NCI-H524 treated with DMSO at 0.1 percent for 48 hours (cell line): ENCODE measurements at regions not wholly inside any gene's neighbourhood (a gene's known extent, or its start where the extent isn't known, plus 50 kb on each side); places are given as distances from the start of the nearest gene placed in this dataset.
"Not testable (repeated sequence)": the region's sequence is repeated elsewhere in the genome, so short reads cannot be mapped to it uniquely, and the experiment has no call there.

ENCODE experiments used
- DNase-seq: peaks from one replicate; lab custom pipeline; 2025; lab: John Stamatoyannopoulos, UW

DNA sequence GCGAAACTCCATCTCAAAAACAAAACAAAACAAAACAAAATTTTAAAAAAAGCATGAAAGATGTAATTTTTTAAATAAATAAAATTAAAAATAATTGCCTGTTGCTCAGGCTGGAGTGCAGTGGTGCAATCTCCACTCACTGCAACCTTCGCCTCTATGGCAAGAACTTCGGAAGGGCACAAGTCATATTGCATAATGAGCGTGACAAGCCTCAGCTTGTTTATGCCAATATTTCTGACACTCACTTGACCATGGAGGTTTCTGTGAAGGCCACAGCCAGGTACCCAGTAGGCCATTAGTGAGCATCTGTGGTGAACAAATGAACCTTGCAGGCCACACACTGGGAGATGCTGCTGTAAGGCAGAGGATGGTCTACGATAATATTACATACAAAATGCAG lies 106.1 kb upstream of the KMT2C start:
- no peak for DNase-seq

GRCh38 chr7:152539190-152539495 lies 103.3 kb upstream of the KMT2C start:
- DNase-seq, result not testable (repeated sequence)

DNA sequence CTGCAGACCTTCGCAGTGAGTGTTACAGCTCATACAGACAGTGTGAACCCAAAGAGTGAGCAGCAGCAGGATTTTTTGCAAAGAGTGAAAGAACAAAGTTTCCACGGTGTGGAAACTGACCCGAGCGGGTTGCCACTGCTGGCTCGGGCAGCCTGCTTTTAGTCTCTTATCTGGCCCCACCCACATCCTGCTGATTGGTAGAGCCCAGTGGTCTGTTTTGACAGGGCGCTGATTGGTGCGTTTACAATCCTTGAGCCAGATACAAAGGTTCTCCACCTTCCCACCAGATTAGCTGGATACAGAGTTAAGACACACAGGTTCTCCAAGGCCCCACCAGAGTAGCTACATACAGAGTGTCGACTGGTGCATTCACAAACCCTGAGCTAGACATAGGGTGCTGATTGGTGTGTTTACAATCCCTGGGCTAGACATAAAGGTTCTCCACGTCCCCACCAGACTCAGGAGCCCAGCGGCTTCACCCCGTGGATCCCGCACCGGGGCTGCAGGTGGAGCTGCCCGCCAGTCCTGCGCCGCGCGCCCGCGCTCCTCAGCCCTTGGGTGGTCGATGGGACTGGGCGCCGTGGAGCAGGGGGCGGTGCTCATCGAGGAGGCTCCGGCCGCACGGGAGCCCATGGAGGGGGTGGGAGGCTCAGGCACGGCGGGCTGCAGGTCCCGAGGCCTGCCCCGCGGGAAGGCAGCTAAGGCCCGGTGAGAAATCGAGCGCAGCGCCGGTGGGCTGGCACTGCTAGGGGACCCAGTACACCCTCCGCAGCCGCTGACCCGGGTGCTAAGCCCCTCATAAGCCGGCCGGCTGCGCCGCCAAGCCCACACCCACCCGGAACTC lies 102.8 kb upstream of the KMT2C start:
- not testable (repeated sequence) for DNase-seq

DNA sequence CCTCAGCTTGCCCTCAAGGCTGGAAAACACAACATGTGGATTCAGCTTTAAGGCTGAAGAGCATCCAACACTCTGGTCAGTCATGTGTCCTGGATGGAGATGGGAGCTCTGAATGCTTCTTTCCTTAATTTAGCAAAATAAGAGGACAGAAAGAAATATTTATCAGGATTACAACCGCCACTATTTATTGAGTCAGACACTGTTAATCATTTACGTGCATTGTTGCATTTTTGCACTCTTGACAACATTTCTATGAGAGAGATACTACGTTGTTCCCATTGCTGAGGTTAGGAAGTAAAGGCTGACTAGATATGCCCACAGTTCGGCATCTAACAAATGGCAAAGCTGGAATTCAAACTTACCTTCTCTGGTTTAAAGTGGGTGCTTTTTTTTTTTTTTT lies 101.8 kb upstream of the KMT2C start:
- DNase-seq, result no peak

DNA sequence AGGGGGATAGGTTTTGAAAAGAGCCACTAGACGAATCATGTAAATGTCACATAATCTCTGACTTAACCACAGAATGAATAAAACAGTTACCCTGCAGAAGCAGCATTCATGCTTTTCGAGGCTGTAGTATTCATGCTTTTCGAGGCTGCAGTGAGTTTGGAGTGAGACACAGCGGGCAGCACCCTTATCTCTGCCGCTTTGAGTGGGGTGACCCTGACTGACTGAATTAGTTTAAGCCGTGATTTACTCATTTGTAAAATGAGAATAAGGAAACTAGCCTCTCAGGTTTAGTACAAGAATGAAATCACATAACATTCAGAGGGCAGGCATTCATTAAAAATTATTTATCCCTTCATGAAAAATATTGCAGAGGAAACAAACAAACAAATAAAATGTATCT lies 92.8 kb upstream of the KMT2C start:
- DNase-seq, result no peak

DNA sequence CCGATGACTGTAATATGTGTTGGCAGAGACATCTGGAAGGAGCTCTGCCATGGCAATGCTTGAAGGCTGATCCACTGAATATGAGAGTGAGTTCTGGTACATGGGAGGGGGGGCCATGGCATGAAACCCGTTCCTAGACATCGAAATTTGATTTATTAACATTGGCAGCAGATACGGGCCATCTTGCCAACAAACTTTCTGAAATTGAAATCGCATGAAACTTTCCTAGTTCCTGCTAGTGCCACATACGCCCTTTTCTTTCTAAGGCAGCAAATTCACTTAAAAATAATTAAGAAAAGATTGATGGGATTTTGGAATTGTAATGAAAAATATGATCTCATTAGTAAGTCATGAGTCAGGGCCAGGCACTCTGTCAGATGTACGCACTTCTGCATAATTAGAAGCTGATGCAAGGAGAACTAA lies 91.8 kb upstream of the KMT2C start:
- DNase-seq, result no peak

DNA sequence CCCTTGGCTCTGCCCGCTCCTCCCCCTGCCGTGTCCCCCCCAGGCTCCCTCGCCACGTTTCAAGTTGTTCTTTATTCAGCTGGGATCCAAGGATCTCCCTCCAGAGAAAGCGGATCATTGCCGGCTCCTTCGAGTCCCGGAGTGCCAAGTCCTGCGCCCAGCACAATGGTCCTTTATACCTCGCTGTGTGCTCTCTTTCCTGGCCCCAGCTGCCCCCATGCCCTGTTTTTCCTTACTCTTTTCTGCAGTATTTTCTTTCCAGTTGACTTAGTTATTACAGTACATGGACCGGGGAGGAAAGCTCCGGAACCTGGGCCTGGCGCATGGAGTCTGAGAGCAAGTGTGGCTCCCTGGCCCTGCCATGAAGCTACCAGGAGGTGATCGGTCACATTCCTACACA lies 88.1 kb upstream of the KMT2C start:
- DNase-seq, result no peak

DNA sequence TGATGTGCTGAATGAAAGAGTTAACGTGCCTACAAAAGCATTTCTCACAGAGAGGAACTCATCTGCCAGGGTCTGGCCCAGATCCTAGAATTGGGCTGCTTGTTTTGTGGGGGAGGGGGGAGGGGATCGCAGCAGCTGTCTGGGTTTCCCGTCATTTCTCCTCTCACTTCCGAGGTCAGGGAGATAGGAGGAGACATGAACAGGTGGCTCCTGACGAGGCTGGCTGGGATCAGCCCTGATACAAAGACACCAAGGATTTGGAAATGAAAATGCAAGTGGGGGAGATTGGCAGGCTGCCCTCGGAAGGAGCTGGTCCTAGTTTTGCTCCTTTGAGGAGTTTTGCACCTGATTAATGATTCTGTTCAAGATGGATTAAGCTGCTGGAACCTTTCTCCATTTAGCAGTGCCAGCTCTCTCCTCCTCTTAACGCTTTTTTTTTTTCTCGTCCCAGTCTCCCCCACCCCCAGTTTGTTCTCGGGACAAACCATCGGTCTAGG lies 86.8 kb upstream of the KMT2C start:
- DNase-seq, result peak; percentile 80

GRCh38 chr7:152521420-152522337 lies 85.9 kb upstream of the KMT2C start:
- no peak for DNase-seq

DNA sequence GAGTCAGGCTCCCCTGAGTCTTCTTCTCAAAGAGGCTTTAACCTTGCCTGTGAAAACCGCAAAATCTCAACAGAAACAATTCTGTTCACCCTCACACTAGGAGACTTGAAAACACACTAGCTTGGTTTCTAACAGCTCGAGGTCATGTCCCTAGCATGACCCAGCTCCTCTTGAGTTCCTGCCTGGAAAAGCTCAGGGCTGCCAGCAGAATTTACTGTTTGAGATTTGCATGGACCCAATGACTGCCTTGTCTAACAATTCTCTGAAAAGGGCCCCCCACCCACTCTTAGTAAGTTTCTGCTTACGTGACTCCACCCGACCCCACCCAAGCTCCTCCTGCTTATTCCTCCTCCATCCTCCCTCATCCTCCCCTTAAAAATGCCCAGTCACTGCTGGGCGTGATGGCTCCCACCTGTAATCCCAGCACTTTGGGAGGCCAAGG lies 85.1 kb upstream of the KMT2C start:
- DNase-seq, result no peak

DNA sequence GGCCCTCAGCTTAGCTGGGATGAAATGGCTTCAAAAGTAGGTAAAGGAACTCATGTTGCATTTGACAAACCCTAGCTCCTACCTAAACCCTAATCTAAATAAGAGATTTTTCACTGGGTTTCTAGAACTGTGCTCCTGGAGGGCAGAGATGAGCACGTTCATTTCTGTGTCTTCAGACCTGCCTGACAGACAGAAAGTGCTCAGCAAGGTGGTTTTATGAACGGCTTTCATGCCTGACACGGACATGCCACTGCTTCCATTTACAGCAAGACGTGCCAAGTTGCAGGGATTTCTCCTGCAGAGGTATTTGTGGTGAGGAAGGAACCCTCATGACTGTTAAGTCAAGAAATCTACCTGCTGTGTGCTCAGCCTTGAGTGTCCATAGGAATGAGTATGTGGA lies 83.5 kb upstream of the KMT2C start:
- no peak for DNase-seq

GRCh38 chr7:152516216-152516615 lies 80.4 kb upstream of the KMT2C start:
- no peak for DNase-seq

- not testable (repeated sequence) for DNase-seq
These were observed 79.6 kb upstream of the KMT2C start for GRCh38 chr7:152515266-152515950.

GRCh38 chr7:152514771-152515105 lies 78.9 kb upstream of the KMT2C start:
- no peak for DNase-seq

DNA sequence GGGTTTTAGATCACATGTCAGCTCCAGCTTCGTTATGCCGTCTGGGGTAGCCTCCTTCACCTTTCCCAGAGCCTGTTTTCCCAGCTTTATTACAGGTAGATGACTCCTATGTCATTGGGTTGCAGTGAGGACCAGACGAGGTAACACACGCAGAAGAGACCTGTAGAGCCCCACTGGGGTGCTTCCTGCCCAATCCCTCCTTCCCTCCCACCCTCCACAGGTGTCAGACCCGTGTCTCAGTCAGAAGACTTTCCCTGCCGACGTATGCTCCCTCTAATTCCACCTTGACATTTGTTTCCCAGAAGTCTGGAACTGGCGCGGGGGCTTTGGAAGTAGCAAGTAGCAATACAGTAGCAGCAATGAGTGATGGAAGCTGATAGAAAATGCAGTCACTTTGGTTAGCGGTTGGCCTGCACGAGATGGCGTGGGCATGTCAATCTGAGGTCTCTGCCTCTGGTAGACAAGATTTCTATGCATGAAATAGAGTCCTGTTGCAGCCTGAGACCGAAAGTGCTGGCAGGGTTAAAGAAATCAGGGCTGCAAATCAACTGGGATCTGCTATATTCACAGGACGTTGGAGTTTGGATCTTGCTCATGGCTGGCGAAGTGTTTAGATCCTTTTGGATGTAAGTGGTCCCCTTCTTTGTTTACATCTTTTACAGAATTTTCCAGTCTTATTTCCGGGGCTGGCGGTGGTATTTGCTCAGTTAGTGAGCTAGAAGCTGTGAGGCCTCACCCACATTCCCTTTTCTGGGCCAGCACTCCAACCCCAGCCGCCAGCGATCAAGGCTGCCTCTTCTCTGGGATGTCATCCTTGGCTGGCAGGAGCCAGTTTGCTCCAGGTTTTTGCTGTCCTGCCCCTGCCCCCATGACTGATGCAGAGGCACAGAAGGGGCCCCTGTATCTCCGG lies 78.3 kb upstream of the KMT2C start:
- DNase-seq, result no peak

DNA sequence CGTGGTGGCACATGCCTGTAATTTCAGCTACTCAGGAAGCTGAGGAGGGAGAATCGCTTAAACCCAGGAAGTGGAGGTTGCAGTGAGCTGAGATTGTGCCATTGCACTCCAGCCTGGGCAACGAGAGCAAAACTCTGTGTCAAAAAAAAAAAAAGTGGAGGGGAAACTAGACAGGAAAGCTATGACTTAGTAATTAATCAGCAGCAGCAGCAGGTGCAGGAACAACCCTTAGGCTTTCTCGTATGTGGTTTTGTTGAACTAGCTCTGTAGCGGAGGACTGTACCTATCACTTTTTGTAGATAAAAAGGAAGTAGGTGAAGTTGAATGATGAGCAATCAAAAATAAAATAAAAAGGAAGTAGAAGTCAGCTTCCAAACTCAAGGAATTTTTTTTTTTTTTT lies 76.9 kb upstream of the KMT2C start:
- DNase-seq, result no peak

- DNase-seq, result no peak
These were observed 75.9 kb upstream of the KMT2C start for GRCh38 chr7:152511736-152512135.

- no peak for DNase-seq
These were observed 72.9 kb upstream of the KMT2C start for GRCh38 chr7:152508701-152509100.

DNA sequence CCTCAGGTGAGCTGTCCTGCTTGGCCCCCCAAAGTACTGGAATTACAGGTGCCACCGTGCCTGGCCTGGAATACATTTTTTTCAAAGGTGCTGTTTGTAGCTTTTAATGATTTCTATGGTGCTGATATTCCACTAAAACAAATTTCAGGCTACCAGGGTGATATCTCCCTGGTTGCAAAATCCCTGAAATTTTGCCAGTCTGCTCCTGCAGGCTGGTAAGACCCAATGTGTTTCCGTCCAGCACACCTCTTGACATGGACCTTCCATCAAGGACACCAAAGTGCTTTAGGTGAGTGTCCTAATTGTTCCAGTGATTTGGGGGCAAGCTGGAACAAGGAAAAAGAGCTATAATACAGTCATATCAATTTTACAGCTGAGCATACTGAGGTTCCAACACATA lies 69.8 kb upstream of the KMT2C start:
- DNase-seq, result no peak

- no peak for DNase-seq
These were observed 69.0 kb upstream of the KMT2C start for GRCh38 chr7:152504816-152505215.

- DNase-seq, result no peak
These were observed 68.6 kb upstream of the KMT2C start for GRCh38 chr7:152504367-152504766.
